ENCODE measurements at regions not wholly inside any gene's neighbourhood (a gene's known extent, or its start where the extent isn't known, plus 50 kb on each side); places are given as distances from the start of the nearest gene placed in this dataset.

GRCh38 chr16:6105115-6105514 is 1007.5 kb upstream of the EEF2KMT start:
- TF ChIP-seq CTCF (IDR thresholded peaks at IDR 0.05; ENCODE audit: low read depth, low read length, poor library complexity, severe bottlenecking) = no peak
- no peak for TF ChIP-seq EZH2phosphoT487 (IDR thresholded peaks at IDR 0.05; ENCODE audit: borderline replicate concordance, low read length)
